ENCODE measurements at regions not wholly inside any gene's neighbourhood (a gene's known extent, or its start where the extent isn't known, plus 50 kb on each side); places are given as distances from the start of the nearest gene placed in this dataset.

- TF ChIP-seq, protein P1, sequence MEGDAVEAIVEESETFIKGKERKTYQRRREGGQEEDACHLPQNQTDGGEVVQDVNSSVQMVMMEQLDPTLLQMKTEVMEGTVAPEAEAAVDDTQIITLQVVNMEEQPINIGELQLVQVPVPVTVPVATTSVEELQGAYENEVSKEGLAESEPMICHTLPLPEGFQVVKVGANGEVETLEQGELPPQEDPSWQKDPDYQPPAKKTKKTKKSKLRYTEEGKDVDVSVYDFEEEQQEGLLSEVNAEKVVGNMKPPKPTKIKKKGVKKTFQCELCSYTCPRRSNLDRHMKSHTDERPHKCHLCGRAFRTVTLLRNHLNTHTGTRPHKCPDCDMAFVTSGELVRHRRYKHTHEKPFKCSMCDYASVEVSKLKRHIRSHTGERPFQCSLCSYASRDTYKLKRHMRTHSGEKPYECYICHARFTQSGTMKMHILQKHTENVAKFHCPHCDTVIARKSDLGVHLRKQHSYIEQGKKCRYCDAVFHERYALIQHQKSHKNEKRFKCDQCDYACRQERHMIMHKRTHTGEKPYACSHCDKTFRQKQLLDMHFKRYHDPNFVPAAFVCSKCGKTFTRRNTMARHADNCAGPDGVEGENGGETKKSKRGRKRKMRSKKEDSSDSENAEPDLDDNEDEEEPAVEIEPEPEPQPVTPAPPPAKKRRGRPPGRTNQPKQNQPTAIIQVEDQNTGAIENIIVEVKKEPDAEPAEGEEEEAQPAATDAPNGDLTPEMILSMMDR (IDR thresholded peaks at IDR 0.05; ENCODE audit: insufficient read depth, low read depth, low read length): no peak
- no peak overlapping the region for H3K4me3 ChIP-seq (ENCODE audit: low read depth, low read length)
- no peak for DNase-seq (ENCODE audit: low read depth)
Observed at GRCh38 chr3:24838533-24838932, 343.9 kb upstream of the THRB start.

DNA sequence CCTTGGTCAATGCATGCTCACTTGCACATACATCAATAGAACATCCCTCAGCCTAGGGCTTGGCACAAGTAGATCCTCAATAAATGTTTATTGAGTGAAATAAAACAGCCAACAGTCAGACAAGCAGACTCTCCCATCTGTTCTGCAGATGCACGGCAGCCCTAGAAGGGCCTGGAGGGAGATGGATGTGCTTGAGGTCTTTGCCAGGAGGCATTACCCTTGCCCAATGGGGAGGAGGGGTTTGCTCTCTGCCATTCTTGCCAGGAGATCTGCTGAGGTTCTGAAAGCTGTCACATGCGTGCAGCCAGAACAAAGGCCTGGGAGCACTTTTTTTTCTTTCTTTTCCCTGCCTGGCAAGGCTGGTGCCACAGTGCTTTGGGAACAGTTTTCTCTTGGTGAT is 349.3 kb upstream of the THRB start:
- TF ChIP-seq, protein P1 (IDR thresholded peaks at IDR 0.05; ENCODE audit: insufficient read depth, low read depth, low read length): no peak
- H3K4me3 ChIP-seq (ENCODE audit: low read depth, low read length): no peak overlapping the region
- DNase-seq (ENCODE audit: low read depth): no peak

DNA sequence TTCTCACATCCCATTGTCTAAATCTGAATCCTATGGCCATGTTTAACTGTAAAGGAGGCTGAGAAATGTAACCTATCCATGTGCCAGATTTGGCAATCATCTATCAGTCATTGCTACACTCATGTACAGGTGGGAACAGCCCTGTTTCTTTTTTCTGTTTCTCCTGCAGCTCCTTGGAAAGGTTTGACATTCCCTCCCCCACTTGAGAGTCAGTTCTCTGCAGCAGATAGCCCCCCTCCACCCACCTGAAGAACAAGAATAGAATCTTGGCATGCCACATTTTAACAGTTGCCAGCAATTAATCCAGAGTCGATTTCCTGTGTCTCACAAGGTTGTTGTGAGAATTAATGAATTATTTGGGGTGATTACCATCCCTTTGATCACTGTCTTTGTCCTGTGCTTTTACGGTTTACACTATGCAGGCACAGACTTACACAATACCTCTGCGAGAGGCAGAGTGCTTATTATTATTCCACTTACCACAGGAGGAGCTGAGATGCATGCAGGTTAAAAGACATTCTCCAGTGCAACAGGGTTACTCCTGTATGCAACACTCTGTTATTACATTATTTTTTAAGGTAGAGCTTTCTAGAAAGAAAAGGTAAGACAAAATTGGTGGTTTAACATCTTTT is 351.0 kb upstream of the THRB start:
- no peak overlapping the region for H3K4me3 ChIP-seq (ENCODE audit: low read depth, low read length)
- TF ChIP-seq, protein P1 (IDR thresholded peaks at IDR 0.05; ENCODE audit: insufficient read depth, low read depth, low read length): no peak
- no peak for DNase-seq (ENCODE audit: low read depth)

DNA sequence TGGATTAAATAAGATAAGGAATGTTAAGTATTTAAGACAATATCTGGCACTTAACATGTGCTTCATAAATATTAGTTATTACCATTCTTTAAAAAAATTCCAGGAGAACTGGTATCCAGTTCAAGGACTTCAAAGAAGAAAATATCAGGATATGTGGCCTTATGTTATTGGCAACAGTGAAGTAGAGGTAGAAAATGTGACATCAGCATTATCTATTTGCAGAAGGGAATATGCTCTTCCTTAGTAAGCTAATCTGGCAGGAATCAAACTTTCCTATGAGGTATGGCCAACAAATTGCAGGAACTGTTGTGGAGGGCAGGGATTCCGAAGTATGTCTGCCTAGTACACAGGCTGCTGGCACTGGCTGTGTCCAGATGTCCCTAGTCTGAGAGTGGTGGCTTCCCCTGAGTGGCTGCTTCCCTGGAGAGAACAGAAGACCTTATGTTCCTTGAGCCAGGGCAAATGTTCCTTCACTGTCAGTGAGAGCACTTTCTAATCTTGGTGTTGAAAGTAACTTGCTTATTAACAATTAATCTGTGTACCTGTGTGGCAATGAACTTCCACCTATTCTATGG is 351.7 kb upstream of the THRB start:
- no peak overlapping the region for H3K4me3 ChIP-seq (ENCODE audit: low read depth, low read length)
- no peak for DNase-seq (ENCODE audit: low read depth)
- TF ChIP-seq, protein P1 (IDR thresholded peaks at IDR 0.05; ENCODE audit: insufficient read depth, low read depth, low read length): no peak

DNA sequence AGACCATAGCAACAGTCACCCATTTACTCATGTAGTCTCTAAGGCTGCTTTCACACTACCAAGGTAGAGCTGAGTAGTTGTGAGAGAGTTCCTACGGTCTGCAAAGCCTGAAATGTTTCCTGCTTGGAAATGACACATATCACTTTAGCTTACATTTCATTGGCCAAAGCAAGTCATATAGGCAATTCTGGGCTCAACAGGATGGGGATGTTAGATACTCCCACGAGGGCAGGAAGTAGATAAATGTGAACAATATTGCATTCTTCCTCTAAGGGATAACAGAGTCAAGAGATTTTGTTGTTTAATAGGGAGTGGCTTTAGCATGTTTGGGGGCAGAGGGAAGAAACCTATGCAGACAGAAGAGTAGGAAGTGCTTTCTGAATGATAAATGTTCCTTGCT is 355.6 kb upstream of the THRB start:
- TF ChIP-seq, protein P1 (IDR thresholded peaks at IDR 0.05; ENCODE audit: insufficient read depth, low read depth, low read length): no peak
- DNase-seq (ENCODE audit: low read depth): no peak
- no peak overlapping the region for H3K4me3 ChIP-seq (ENCODE audit: low read depth, low read length)

GRCh38 chr3:24853685-24854490 is 359.2 kb upstream of the THRB start:
- H3K4me3 ChIP-seq (ENCODE audit: low read depth, low read length): no peak overlapping the region
- TF ChIP-seq, protein P1 (IDR thresholded peaks at IDR 0.05; ENCODE audit: insufficient read depth, low read depth, low read length): no peak
- DNase-seq (ENCODE audit: low read depth): no peak
